ENCODE measurements at regions not wholly inside any gene's neighbourhood (a gene's known extent, or its start where the extent isn't known, plus 50 kb on each side); places are given as distances from the start of the nearest gene placed in this dataset.
A peak's percentile ranks its signal among the peaks of the same experiment; 100 is the strongest.
"Not testable (repeated sequence)": the region's sequence is repeated elsewhere in the genome, so short reads cannot be mapped to it uniquely, and the experiment has no call there.

DNA sequence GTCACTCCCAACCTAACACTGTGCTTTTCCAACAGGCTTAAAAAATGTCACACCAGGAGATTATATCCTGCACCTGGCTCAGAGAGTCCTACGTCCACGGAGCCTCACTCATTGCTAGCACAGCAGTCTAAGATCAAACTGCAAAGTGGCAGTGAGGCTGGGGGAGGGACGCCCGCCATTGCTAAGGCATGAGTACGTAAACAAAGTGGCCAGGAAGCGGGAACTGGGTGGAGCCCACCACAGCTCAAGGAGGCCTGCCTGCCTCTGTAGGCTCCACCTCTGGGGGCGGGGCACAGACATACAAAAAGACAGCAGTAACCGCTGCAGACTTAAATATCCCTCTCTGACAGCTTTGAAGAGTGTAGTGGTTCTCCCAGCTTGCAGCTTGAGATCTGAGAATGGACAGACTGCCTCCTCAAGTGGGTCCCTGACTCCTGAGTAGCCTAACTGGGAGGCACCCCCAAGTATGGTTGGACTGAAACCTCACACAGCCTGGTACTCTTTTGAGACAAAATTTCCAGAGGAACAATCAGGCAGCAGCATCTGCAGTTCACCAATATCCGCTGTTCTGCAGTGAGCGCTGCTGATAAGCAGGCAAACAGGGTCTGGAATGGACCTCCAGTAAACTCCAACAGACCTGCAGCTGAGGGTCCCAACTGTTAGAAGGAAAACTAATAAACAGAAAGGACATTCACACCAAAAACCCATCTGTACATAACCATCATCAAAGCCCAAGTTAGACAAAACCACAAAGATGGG is 2986.4 kb upstream of the OR11H1 start:
- H3K4me3 Mint-ChIP-seq (ENCODE audit: unreplicated experiment); H3K27me3 Mint-ChIP-seq (ENCODE audit: insufficient read depth, unreplicated experiment); H3K9me3 Mint-ChIP-seq (ENCODE audit: unreplicated experiment); DNase-seq (ENCODE audit: unreplicated experiment); BruUV-seq (replicated peaks); H3K27ac Mint-ChIP-seq (ENCODE audit: low read depth, unreplicated experiment); POLR2A ChIA-PET; intact Hi-C loops (cut with micrococcal nuclease); H3K4me1 Mint-ChIP-seq (ENCODE audit: insufficient read depth, unreplicated experiment); H3K36me3 Mint-ChIP-seq (ENCODE audit: insufficient read depth, unreplicated experiment); CTCF ChIA-PET: not testable (repeated sequence)

DNA sequence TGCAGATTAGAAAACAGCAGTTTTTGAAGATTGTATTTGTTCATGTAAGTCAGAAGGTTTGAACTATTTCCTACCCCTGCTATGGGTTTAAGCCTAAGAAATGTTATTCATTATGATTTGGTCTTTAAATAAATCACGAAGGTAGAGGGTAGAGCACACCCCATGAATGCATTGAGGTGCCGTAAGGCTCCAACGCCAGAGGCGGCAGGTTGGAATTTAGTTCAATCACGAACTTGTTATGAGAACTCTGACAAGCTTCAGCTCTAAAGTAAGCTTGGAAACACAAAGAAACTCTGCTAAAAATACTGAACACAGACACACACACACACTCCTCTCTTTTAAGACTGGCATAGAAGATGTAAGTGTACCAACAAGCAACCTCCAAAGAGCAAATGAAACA is 2974.6 kb upstream of the OR11H1 start:
- H3K36me3 Mint-ChIP-seq (ENCODE audit: insufficient read depth, unreplicated experiment); BruUV-seq (replicated peaks); H3K9me3 Mint-ChIP-seq (ENCODE audit: unreplicated experiment); H3K27me3 Mint-ChIP-seq (ENCODE audit: insufficient read depth, unreplicated experiment); H3K27ac Mint-ChIP-seq (ENCODE audit: low read depth, unreplicated experiment); DNase-seq (ENCODE audit: unreplicated experiment); H3K4me3 Mint-ChIP-seq (ENCODE audit: unreplicated experiment); POLR2A ChIA-PET; intact Hi-C loops (cut with micrococcal nuclease); CTCF ChIA-PET; H3K4me1 Mint-ChIP-seq (ENCODE audit: insufficient read depth, unreplicated experiment): not testable (repeated sequence)

DNA sequence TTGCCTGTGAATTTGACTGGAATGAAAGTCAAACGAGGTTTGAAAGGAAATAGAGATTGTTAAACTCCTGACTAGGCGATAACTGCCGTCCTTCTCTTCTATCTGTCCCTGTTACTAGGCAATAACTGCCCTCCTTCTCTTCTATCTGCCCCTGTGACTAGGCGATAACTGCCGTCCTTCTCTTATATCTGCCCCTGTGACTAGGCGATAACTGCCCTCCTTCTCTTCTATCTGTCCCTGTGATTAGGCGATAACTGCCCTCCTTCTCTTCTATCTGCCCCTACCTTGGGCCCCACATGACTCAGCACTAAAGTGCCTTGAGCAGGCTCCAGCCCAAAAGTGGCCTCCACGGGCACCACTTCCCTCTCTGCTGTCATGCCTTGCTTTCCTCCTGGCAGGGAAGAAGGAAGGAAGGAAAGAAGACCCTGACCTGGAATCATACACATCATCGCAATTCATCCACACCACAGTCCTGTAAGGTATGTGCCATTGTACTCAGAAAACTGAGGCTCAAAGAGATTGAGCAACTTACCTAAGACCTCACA is 2973.3 kb upstream of the OR11H1 start:
- DNase-seq (ENCODE audit: unreplicated experiment); H3K4me1 Mint-ChIP-seq (ENCODE audit: insufficient read depth, unreplicated experiment); BruUV-seq (replicated peaks); H3K4me3 Mint-ChIP-seq (ENCODE audit: unreplicated experiment); H3K36me3 Mint-ChIP-seq (ENCODE audit: insufficient read depth, unreplicated experiment); H3K27me3 Mint-ChIP-seq (ENCODE audit: insufficient read depth, unreplicated experiment); H3K9me3 Mint-ChIP-seq (ENCODE audit: unreplicated experiment); POLR2A ChIA-PET; CTCF ChIA-PET; intact Hi-C loops (cut with micrococcal nuclease); H3K27ac Mint-ChIP-seq (ENCODE audit: low read depth, unreplicated experiment): not testable (repeated sequence)

DNA sequence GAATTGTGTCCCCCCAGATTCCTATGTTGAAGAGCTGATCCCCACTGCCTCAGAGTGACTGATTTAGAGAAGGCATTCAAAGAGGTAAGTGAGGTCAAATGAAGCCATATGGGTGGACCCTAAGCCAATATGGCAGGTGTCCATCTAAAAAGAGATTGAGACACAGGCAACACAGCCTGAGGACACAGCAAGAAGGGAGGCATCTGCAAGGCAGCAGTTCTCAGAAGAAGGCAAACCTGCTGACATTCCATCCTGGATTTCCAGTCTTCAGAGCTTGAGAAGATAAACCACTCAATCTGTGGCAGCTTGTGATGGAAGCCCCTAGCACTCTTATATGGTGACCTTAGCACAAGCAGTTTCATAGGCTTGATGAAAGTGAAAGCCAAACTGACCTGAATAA is 2956.5 kb upstream of the OR11H1 start:
- H3K4me3 Mint-ChIP-seq (ENCODE audit: unreplicated experiment); H3K27me3 Mint-ChIP-seq (ENCODE audit: insufficient read depth, unreplicated experiment); BruUV-seq (replicated peaks); H3K27ac Mint-ChIP-seq (ENCODE audit: low read depth, unreplicated experiment); H3K36me3 Mint-ChIP-seq (ENCODE audit: insufficient read depth, unreplicated experiment); DNase-seq (ENCODE audit: unreplicated experiment); POLR2A ChIA-PET; H3K4me1 Mint-ChIP-seq (ENCODE audit: insufficient read depth, unreplicated experiment); intact Hi-C loops (cut with micrococcal nuclease); CTCF ChIA-PET: not testable (repeated sequence)
- H3K9me3 Mint-ChIP-seq (ENCODE audit: unreplicated experiment), result peaks cover 15% of the 10 kb centered on the region

DNA sequence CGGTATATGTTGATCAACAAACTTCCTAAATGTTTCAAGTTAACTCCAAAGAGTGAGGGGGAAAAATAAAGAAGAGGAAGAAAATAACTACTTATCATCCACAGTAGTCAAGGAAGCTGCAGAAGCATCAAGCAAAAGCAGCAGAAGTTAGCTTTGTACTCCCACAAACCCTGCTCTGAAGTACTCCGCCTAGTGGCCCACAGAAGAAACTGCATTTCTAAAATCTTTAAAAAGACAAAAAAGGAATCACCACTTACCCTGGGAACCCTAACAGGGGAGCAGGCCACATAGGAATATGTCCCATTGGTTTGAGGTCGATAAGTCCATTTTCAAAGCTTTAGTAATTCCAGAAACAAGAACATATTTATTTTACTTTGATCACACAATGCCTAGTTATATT is 2948.3 kb upstream of the OR11H1 start:
- H3K9me3 Mint-ChIP-seq (ENCODE audit: unreplicated experiment); H3K4me3 Mint-ChIP-seq (ENCODE audit: unreplicated experiment); BruUV-seq (replicated peaks); DNase-seq (ENCODE audit: unreplicated experiment); POLR2A ChIA-PET; intact Hi-C loops (cut with micrococcal nuclease); CTCF ChIA-PET; H3K27ac Mint-ChIP-seq (ENCODE audit: low read depth, unreplicated experiment); H3K36me3 Mint-ChIP-seq (ENCODE audit: insufficient read depth, unreplicated experiment); H3K27me3 Mint-ChIP-seq (ENCODE audit: insufficient read depth, unreplicated experiment); H3K4me1 Mint-ChIP-seq (ENCODE audit: insufficient read depth, unreplicated experiment): not testable (repeated sequence)

DNA sequence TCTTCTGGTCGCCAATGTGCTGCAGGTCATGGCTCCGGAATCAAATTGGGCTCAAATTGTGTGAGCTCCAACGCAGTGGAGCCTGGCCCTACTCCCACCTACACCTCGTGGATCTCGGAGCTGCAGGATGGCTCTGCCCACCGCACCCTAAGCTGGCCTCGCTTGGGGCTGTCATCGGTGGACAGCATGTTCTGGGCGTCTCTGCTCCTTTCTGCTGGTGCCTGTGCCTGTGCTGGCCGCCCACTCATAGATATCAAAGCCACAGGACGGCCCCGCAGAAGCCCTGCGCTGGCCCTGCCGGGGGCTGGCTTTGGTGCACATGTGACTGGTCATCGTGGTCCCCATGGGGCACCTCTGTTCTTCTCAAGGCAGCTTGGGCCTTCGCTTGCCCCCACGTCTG is 2943.5 kb upstream of the OR11H1 start:
- H3K9me3 Mint-ChIP-seq (ENCODE audit: unreplicated experiment); H3K4me3 Mint-ChIP-seq (ENCODE audit: unreplicated experiment); DNase-seq (ENCODE audit: unreplicated experiment); CTCF ChIA-PET; H3K4me1 Mint-ChIP-seq (ENCODE audit: insufficient read depth, unreplicated experiment); POLR2A ChIA-PET; H3K27ac Mint-ChIP-seq (ENCODE audit: low read depth, unreplicated experiment); intact Hi-C loops (cut with micrococcal nuclease); BruUV-seq (replicated peaks); H3K36me3 Mint-ChIP-seq (ENCODE audit: insufficient read depth, unreplicated experiment); H3K27me3 Mint-ChIP-seq (ENCODE audit: insufficient read depth, unreplicated experiment): not testable (repeated sequence)

DNA sequence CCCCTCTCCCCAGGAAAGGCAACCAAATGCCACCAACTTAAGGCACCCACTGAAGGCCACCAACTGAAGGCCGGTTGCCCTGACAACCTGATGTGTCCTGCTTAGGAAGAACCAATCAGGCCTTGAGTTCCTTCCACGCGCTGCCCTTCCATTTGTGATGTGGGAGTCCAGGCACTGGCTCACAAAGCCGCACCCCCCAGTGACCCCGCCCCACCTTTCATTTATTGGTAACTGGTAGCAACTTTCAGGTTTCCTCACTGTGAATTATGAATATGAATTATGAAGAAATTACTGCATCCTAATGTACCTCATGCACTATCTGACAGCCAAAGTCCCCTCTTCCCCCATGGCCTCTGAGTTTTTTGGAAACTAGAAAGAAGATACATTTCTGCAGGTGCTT is 2943.1 kb upstream of the OR11H1 start:
- intact Hi-C loops (cut with micrococcal nuclease); H3K27me3 Mint-ChIP-seq (ENCODE audit: insufficient read depth, unreplicated experiment); DNase-seq (ENCODE audit: unreplicated experiment); H3K4me3 Mint-ChIP-seq (ENCODE audit: unreplicated experiment); H3K27ac Mint-ChIP-seq (ENCODE audit: low read depth, unreplicated experiment); H3K36me3 Mint-ChIP-seq (ENCODE audit: insufficient read depth, unreplicated experiment); BruUV-seq (replicated peaks); CTCF ChIA-PET; POLR2A ChIA-PET; H3K4me1 Mint-ChIP-seq (ENCODE audit: insufficient read depth, unreplicated experiment): not testable (repeated sequence)
- H3K9me3 Mint-ChIP-seq (ENCODE audit: unreplicated experiment), result peaks cover 10% of the 10 kb centered on the region

DNA sequence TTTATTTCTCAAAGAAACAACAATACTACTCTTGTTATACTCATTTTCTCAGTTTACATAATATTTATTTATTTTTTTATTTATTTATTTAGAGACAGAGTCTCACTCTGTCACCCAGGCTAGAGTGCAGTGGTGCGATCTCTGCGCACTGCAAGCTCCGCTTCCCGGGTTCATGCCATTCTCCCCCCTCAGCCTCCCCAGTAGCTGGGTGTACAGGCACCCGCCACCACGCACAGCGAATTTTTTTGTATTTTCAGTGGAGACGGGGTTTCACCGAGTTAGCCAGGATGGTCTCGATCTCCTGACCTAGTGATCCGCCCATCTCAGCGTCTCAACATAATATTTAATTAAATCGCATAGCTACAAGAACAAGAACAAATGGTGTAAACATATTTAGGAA is 2932.3 kb upstream of the OR11H1 start:
- H3K27me3 Mint-ChIP-seq (ENCODE audit: insufficient read depth, unreplicated experiment); H3K27ac Mint-ChIP-seq (ENCODE audit: low read depth, unreplicated experiment); DNase-seq (ENCODE audit: unreplicated experiment); H3K4me3 Mint-ChIP-seq (ENCODE audit: unreplicated experiment); H3K36me3 Mint-ChIP-seq (ENCODE audit: insufficient read depth, unreplicated experiment); intact Hi-C loops (cut with micrococcal nuclease); POLR2A ChIA-PET; H3K4me1 Mint-ChIP-seq (ENCODE audit: insufficient read depth, unreplicated experiment); BruUV-seq (replicated peaks): not testable (repeated sequence)
- H3K9me3 Mint-ChIP-seq (ENCODE audit: unreplicated experiment), result peaks cover 60% of the 10 kb centered on the region
- CTCF ChIA-PET, result interaction anchor here (0.6 kb wide), 1 partner anchor 310 kb away, joined by 5 read pairs; no protein-coding TSS in a partner anchor

DNA sequence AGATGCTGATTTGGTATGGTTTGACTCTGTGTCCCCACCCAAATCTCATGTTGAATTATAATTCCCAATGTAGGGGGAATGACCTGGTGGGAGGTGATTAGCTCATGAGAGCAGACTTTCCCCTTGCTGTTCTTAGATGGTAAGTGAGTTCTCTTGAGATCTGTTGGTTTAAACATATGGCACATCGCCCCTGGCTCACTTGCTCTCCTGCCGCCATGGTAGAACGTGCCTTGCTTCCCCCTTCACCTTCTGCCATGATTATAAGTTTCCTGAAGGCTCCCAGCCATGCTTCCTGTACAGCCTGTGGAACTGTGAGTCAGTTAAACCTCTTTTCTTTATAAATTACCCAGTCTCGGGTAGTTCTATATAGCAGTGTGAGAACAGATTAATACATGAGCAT is 2930.2 kb upstream of the OR11H1 start:
- H3K4me1 Mint-ChIP-seq (ENCODE audit: insufficient read depth, unreplicated experiment); H3K27ac Mint-ChIP-seq (ENCODE audit: low read depth, unreplicated experiment); H3K27me3 Mint-ChIP-seq (ENCODE audit: insufficient read depth, unreplicated experiment); intact Hi-C loops (cut with micrococcal nuclease); BruUV-seq (replicated peaks); CTCF ChIA-PET; H3K4me3 Mint-ChIP-seq (ENCODE audit: unreplicated experiment); DNase-seq (ENCODE audit: unreplicated experiment); POLR2A ChIA-PET; H3K36me3 Mint-ChIP-seq (ENCODE audit: insufficient read depth, unreplicated experiment): not testable (repeated sequence)
- H3K9me3 Mint-ChIP-seq (ENCODE audit: unreplicated experiment), result peaks cover 67% of the 10 kb centered on the region

DNA sequence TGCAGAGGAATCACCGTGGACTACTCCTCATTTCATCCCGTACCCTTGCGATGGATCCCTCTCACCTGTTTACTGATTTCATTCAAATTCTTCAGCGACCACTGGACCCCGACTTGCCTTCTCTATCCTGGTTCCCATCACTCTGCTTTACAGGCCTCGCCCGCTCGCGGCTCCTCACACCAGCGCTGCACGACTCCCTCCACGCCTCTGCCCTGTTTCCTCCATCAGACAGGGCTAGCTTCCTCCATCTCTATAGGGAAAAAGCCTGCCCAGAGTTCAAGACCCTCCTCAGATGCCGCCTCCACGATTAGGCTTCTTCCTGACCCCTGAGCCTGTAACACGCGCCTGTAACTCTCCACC is 2926.5 kb upstream of the OR11H1 start:
- BruUV-seq (replicated peaks); DNase-seq (ENCODE audit: unreplicated experiment); H3K27ac Mint-ChIP-seq (ENCODE audit: low read depth, unreplicated experiment); H3K4me1 Mint-ChIP-seq (ENCODE audit: insufficient read depth, unreplicated experiment); H3K27me3 Mint-ChIP-seq (ENCODE audit: insufficient read depth, unreplicated experiment); intact Hi-C loops (cut with micrococcal nuclease); CTCF ChIA-PET; H3K36me3 Mint-ChIP-seq (ENCODE audit: insufficient read depth, unreplicated experiment); POLR2A ChIA-PET: not testable (repeated sequence)
- Mint-ChIP-seq H3K4me3 (ENCODE audit: unreplicated experiment) (peak overlapping the region; percentile 13), H3K9me3 (ENCODE audit: unreplicated experiment) (peaks cover 69% of the 10 kb centered on the region)

Measured in MCF 10A (cell line).